ENCODE measurements at regions not wholly inside any gene's neighbourhood (a gene's known extent, or its start where the extent isn't known, plus 50 kb on each side); places are given as distances from the start of the nearest gene placed in this dataset.

DNA sequence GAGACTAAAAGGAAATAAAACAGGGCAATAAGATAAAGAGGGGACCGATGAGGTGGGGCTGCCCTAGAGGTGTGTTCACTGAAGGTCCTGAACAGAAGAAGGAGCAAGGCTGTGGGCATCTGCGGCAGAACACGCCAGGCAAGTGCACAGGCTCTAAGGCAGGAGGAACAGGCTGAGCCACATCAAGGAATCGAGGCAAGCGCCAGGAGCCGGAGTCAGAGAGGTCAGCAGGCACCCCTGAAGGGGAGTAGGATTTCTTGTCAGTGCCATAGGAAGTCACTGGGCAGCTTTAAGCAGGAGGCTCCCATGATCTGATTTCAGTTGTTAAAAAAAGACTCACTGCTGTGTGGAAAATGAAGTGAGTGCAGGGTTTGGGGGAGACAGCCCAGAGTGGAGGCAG lies 186.5 kb downstream of the KATNIP start:
- TF ChIP-seq, protein P1, sequence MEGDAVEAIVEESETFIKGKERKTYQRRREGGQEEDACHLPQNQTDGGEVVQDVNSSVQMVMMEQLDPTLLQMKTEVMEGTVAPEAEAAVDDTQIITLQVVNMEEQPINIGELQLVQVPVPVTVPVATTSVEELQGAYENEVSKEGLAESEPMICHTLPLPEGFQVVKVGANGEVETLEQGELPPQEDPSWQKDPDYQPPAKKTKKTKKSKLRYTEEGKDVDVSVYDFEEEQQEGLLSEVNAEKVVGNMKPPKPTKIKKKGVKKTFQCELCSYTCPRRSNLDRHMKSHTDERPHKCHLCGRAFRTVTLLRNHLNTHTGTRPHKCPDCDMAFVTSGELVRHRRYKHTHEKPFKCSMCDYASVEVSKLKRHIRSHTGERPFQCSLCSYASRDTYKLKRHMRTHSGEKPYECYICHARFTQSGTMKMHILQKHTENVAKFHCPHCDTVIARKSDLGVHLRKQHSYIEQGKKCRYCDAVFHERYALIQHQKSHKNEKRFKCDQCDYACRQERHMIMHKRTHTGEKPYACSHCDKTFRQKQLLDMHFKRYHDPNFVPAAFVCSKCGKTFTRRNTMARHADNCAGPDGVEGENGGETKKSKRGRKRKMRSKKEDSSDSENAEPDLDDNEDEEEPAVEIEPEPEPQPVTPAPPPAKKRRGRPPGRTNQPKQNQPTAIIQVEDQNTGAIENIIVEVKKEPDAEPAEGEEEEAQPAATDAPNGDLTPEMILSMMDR (conservative IDR thresholded peaks at IDR 0.05; ENCODE audit: low read depth, low read length), result no peak
- TF ChIP-seq EZH2 (IDR thresholded peaks at IDR 0.05; ENCODE audit: borderline replicate concordance, low read depth, low read length, poor library complexity, severe bottlenecking), result no peak

Data from A673 (cell line).